ENCODE measurements at regions not wholly inside any gene's neighbourhood (a gene's known extent, or its start where the extent isn't known, plus 50 kb on each side); places are given as distances from the start of the nearest gene placed in this dataset.

DNA sequence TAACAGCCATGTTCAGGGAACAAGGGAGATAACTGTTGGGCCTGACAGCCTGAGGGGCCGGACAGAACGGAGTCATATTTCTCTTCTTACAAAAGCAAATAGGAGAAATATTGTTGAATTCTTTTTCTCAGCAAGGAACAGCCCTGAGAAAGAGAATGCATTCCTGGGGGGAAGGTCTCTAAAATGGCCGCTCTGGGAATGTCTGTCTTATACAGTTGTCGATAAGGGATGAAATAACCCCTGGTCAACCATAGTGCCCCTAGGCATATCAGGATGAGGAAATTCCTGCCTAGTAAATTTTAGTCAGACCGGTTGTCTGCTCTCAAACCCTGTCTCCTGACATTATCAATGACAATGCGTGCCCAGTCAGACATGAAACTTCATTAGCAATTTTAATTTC, 1925.5 kb downstream of the PCDH7 start:
- H3K9me2 ChIP-seq (ENCODE audit: low read depth, low read length): no peaks in the 10 kb centered on the region
- no peaks in the 10 kb centered on the region for H3K79me2 ChIP-seq (ENCODE audit: insufficient read depth, low read length)
- H3K27ac ChIP-seq (ENCODE audit: low read depth, low read length, poor library complexity, severe bottlenecking): no peak overlapping the region
- no peak overlapping the region for H3K4me2 ChIP-seq (ENCODE audit: low read length)
- no peaks in the 10 kb centered on the region for H3K4me1 ChIP-seq (ENCODE audit: insufficient read depth, low read length, severe bottlenecking)
- no peak overlapping the region for H2AFZ ChIP-seq (ENCODE audit: low read length)
- H3K9me3 ChIP-seq (ENCODE audit: low read length): no peaks in the 10 kb centered on the region
- no peak overlapping the region for H3K4me3 ChIP-seq (ENCODE audit: low read depth, low read length, poor library complexity, severe bottlenecking)
- TF ChIP-seq EZH2 (IDR thresholded peaks at IDR 0.05; ENCODE audit: borderline replicate concordance, low read length): no peak
- TF ChIP-seq, protein P1, sequence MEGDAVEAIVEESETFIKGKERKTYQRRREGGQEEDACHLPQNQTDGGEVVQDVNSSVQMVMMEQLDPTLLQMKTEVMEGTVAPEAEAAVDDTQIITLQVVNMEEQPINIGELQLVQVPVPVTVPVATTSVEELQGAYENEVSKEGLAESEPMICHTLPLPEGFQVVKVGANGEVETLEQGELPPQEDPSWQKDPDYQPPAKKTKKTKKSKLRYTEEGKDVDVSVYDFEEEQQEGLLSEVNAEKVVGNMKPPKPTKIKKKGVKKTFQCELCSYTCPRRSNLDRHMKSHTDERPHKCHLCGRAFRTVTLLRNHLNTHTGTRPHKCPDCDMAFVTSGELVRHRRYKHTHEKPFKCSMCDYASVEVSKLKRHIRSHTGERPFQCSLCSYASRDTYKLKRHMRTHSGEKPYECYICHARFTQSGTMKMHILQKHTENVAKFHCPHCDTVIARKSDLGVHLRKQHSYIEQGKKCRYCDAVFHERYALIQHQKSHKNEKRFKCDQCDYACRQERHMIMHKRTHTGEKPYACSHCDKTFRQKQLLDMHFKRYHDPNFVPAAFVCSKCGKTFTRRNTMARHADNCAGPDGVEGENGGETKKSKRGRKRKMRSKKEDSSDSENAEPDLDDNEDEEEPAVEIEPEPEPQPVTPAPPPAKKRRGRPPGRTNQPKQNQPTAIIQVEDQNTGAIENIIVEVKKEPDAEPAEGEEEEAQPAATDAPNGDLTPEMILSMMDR (IDR thresholded peaks at IDR 0.05; ENCODE audit: low read length): no peak
- no peak overlapping the region for H3K9ac ChIP-seq (ENCODE audit: low read length)
- H4K20me1 ChIP-seq (ENCODE audit: insufficient read depth, low read length): no peaks in the 10 kb centered on the region
- no peaks in the 10 kb centered on the region for H3K27me3 ChIP-seq (ENCODE audit: insufficient read depth, low read length)
- H3K36me3 ChIP-seq (ENCODE audit: insufficient read depth, low read length): no peaks in the 10 kb centered on the region
- no peaks in the 10 kb centered on the region for H3F3A ChIP-seq (ENCODE audit: insufficient read depth, low read length)

DNA sequence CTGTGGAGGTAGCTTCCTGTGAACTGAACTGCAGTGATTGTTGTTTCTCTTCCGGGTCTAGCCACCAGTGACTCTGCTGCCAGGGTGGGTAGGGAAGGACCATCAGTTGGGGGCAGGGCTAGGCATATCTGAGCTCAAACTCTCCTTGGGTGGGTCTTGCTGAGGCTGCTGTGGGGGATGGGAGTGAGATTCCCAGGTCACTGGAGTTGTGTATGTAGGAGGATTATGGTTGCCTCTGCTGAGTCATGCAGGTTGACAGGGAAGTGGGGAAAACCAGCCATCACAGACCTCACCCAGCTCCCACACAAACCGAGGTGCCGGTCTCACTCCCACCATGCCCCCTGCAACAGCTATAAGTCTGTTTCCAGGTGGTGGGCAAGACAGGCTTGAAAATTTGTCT, 1937.8 kb downstream of the PCDH7 start:
- Histone ChIP-seq H3K36me3 (ENCODE audit: insufficient read depth, low read length) (no peaks in the 10 kb centered on the region), H3K4me2 (ENCODE audit: low read length) (no peak overlapping the region), H3K4me1 (ENCODE audit: insufficient read depth, low read length, severe bottlenecking) (no peaks in the 10 kb centered on the region), H2AFZ (ENCODE audit: low read length) (no peak overlapping the region), H3K27me3 (ENCODE audit: insufficient read depth, low read length) (no peaks in the 10 kb centered on the region), H3K79me2 (ENCODE audit: insufficient read depth, low read length) (no peaks in the 10 kb centered on the region), H4K20me1 (ENCODE audit: insufficient read depth, low read length) (no peaks in the 10 kb centered on the region), H3K27ac (ENCODE audit: low read depth, low read length, poor library complexity, severe bottlenecking) (no peak overlapping the region), H3K9me2 (ENCODE audit: low read depth, low read length) (no peaks in the 10 kb centered on the region), H3K9me3 (ENCODE audit: low read length) (no peaks in the 10 kb centered on the region), H3K4me3 (ENCODE audit: low read depth, low read length, poor library complexity, severe bottlenecking) (no peak overlapping the region), H3K9ac (ENCODE audit: low read length) (no peak overlapping the region), H3F3A (ENCODE audit: insufficient read depth, low read length) (no peaks in the 10 kb centered on the region)
- TF ChIP-seq, protein P1 (IDR thresholded peaks at IDR 0.05; ENCODE audit: low read length): no peak
- no peak for TF ChIP-seq EZH2 (IDR thresholded peaks at IDR 0.05; ENCODE audit: borderline replicate concordance, low read length)

DNA sequence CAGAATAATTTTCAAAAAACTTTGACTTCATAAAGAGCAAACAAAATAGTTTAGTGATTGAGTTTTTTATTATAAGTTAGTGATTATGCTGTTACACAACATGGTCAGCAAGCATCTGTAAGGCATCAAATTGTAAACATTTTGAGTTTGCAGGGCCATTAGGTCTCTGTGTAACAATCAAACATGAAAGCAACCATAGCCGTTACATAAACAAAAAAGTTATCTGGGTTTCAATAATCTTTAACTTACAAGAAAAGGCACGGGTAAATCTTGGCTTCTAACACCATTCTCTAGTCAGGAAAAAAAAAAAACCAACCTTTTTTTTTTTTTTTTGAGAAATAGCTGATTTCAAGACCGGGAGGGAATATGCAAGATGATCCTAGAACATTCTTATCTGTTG, 1941.1 kb downstream of the PCDH7 start:
- Histone ChIP-seq H3K4me1 (ENCODE audit: insufficient read depth, low read length, severe bottlenecking) (no peaks in the 10 kb centered on the region), H3K27me3 (ENCODE audit: insufficient read depth, low read length) (no peaks in the 10 kb centered on the region), H4K20me1 (ENCODE audit: insufficient read depth, low read length) (no peaks in the 10 kb centered on the region), H3K4me3 (ENCODE audit: low read depth, low read length, poor library complexity, severe bottlenecking) (no peak overlapping the region), H3K9ac (ENCODE audit: low read length) (no peak overlapping the region), H3K9me3 (ENCODE audit: low read length) (no peaks in the 10 kb centered on the region), H3K36me3 (ENCODE audit: insufficient read depth, low read length) (no peaks in the 10 kb centered on the region), H2AFZ (ENCODE audit: low read length) (no peak overlapping the region), H3K9me2 (ENCODE audit: low read depth, low read length) (no peaks in the 10 kb centered on the region), H3K4me2 (ENCODE audit: low read length) (no peak overlapping the region), H3F3A (ENCODE audit: insufficient read depth, low read length) (no peaks in the 10 kb centered on the region), H3K79me2 (ENCODE audit: insufficient read depth, low read length) (no peaks in the 10 kb centered on the region), H3K27ac (ENCODE audit: low read depth, low read length, poor library complexity, severe bottlenecking) (no peak overlapping the region)
- no peak for TF ChIP-seq EZH2 (IDR thresholded peaks at IDR 0.05; ENCODE audit: borderline replicate concordance, low read length)
- TF ChIP-seq, protein P1 (IDR thresholded peaks at IDR 0.05; ENCODE audit: low read length): no peak

Data from OCI-LY1 (cell line).